ENCODE measurements at regions not wholly inside any gene's neighbourhood (a gene's known extent, or its start where the extent isn't known, plus 50 kb on each side); places are given as distances from the start of the nearest gene placed in this dataset.

DNA sequence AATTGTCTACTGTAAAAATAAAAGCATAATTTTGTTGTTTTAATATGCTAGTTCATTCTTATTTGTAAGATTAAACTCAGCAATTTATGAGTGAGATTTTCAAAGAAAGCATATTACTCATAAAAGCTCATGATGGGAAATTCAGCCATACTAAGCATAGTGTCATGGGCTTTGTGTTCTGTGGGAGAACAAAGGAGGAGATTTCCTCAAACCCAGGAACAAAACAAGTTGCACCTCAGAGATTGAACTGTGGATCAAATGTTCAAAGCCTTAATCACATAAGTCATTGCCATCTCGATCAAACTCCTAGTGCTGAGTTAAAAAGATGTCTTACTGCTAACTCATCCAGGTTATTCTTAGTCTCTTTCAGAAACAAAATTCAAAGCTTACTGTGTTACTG lies 85.6 kb upstream of the PDZRN3 start:
- ChIA-PET POLR2A (no interaction called here), CTCF (no interaction called here)
- DNase-seq: no peak
- no peak overlapping the region for H3K27ac ChIP-seq (ENCODE audit: insufficient read depth in 1 of 2, low read depth in 1 of 2, low read length in 2 of 2, poor library complexity in 1 of 2, severe bottlenecking in 2 of 2)
- H3K4me3 ChIP-seq (ENCODE audit: control insufficient read depth in 1 of 7, extremely low read depth in 1 of 7, insufficient read depth in 4 of 7, low read depth in 2 of 7, low read length in 6 of 7): no peak overlapping the region
- no peaks in the 10 kb centered on the region for H3K36me3 ChIP-seq (ENCODE audit: control insufficient read depth in 4 of 4, insufficient read depth in 4 of 4, low read length in 3 of 4)
- no peaks in the 10 kb centered on the region for H3K4me1 ChIP-seq (ENCODE audit: control extremely low read depth in 1 of 4, control insufficient read depth in 4 of 4, insufficient read depth in 4 of 4, low read length in 3 of 4)
- no CpG with 5 or more reads among the region's 1 CpG for WGBS (ENCODE audit: insufficient coverage)
- peaks cover 0 to 2% (median 0%) of the 10 kb centered on the region in 5 experiments for H3K27me3 ChIP-seq (replicated peaks in 2 of 5; ENCODE audit: control insufficient read depth in 4 of 5, insufficient read depth in 5 of 5, low read length in 4 of 5)
- no peaks in the 10 kb centered on the region for H3K9me3 ChIP-seq (ENCODE audit: control extremely low read depth in 1 of 5, control insufficient read depth in 4 of 5, insufficient read depth in 2 of 5, low read depth in 1 of 5, low read length in 4 of 5)

DNA sequence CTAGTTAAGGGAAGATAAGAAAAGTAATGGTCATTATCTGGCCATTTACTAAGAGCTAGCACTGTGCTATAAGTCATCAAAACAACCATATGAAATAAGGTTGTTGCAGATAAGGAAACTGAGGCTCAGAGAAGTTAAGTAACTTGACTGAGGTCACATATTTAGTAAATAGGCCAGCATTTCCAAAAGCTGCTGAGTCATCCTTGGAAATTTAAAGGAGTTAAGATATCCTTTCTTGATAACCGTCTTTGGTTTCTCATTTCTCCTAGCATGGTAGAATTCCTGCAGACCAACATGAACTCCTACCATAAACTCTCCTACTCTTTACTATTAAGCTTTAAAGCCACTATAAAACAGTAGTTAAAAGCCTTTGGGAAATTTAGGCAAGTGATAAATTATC lies 85.0 kb upstream of the PDZRN3 start:
- Histone ChIP-seq H3K36me3 (ENCODE audit: control insufficient read depth in 4 of 4, insufficient read depth in 4 of 4, low read length in 3 of 4) (no peaks in the 10 kb centered on the region), H3K27me3 (replicated peaks in 2 of 5; ENCODE audit: control insufficient read depth in 4 of 5, insufficient read depth in 5 of 5, low read length in 4 of 5) (peaks cover 0 to 2% (median 0%) of the 10 kb centered on the region in 5 experiments), H3K4me3 (ENCODE audit: control insufficient read depth in 1 of 7, extremely low read depth in 1 of 7, insufficient read depth in 4 of 7, low read depth in 2 of 7, low read length in 6 of 7) (no peak overlapping the region), H3K27ac (ENCODE audit: insufficient read depth in 1 of 2, low read depth in 1 of 2, low read length in 2 of 2, poor library complexity in 1 of 2, severe bottlenecking in 2 of 2) (no peak overlapping the region), H3K9me3 (ENCODE audit: control extremely low read depth in 1 of 5, control insufficient read depth in 4 of 5, insufficient read depth in 2 of 5, low read depth in 1 of 5, low read length in 4 of 5) (no peaks in the 10 kb centered on the region), H3K4me1 (ENCODE audit: control extremely low read depth in 1 of 4, control insufficient read depth in 4 of 4, insufficient read depth in 4 of 4, low read length in 3 of 4) (no peaks in the 10 kb centered on the region)
- CTCF ChIA-PET: no interaction called here
- no peak for DNase-seq
- WGBS (ENCODE audit: insufficient coverage): no CpG with 5 or more reads among the region's 1 CpG
- POLR2A ChIA-PET: no interaction called here

DNA sequence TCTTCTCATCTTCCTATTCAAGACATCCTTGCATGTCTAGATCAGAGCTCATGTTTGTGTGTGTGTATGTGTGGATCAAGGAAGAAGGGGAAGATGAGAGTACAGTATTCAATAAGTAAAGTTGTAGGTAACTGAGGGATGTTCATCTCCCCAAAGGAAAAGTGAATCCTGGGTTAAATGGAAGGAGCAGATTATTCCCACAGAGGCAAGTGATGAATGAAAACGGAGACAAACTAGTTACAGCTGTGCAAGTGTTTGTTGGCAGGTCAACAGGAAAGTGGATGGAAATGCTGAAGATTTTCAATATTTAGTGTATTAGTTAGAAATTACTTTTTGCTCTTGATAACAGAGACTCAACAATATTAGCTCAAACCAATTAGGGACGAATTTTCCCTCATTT lies 84.2 kb upstream of the PDZRN3 start:
- 100% methylated on average over 2 of the region's 2 CpGs for WGBS (ENCODE audit: insufficient coverage)

DNA sequence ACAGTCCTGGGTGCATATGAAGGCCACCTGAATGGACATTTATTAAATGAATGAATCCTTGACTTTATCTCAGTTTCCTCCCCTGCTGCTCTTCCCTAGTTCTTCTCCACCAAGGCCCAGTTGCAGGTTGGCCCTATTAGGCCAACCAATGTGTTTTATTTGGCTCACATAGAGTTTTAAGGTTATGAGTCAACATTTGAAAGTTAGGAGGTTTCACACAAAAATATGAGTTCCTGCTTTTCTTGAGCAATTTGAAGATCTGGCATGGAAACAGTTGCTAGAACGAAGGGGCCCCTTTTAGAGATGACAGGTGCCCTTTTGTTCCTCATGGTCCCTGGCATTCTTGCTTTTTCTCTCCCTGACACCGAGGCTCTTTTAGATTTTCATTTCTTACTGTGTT lies 83.0 kb upstream of the PDZRN3 start:
- H3K27ac ChIP-seq (ENCODE audit: insufficient read depth in 1 of 2, low read depth in 1 of 2, low read length in 2 of 2, poor library complexity in 1 of 2, severe bottlenecking in 2 of 2): no peak overlapping the region
- ChIA-PET CTCF (no interaction called here), POLR2A (no interaction called here)
- H3K9me3 ChIP-seq (ENCODE audit: control extremely low read depth in 1 of 5, control insufficient read depth in 4 of 5, insufficient read depth in 2 of 5, low read depth in 1 of 5, low read length in 4 of 5): no peaks in the 10 kb centered on the region
- no peaks in the 10 kb centered on the region for H3K36me3 ChIP-seq (ENCODE audit: control insufficient read depth in 4 of 4, insufficient read depth in 4 of 4, low read length in 3 of 4)
- no peak for DNase-seq
- peaks cover 0 to 2% (median 0%) of the 10 kb centered on the region in 5 experiments for H3K27me3 ChIP-seq (replicated peaks in 2 of 5; ENCODE audit: control insufficient read depth in 4 of 5, insufficient read depth in 5 of 5, low read length in 4 of 5)
- no peak overlapping the region for H3K4me3 ChIP-seq (ENCODE audit: control insufficient read depth in 1 of 7, extremely low read depth in 1 of 7, insufficient read depth in 4 of 7, low read depth in 2 of 7, low read length in 6 of 7)
- no peaks in the 10 kb centered on the region for H3K4me1 ChIP-seq (ENCODE audit: control extremely low read depth in 1 of 4, control insufficient read depth in 4 of 4, insufficient read depth in 4 of 4, low read length in 3 of 4)
- WGBS (ENCODE audit: insufficient coverage): 91% methylated on average over 1 of the region's 2 CpGs

More for the DNA sequence above, 84.2 kb upstream of the PDZRN3 start:
- peaks cover 0 to 2% (median 0%) of the 10 kb centered on the region in 5 experiments for H3K27me3 ChIP-seq (replicated peaks in 2 of 5; ENCODE audit: control insufficient read depth in 4 of 5, insufficient read depth in 5 of 5, low read length in 4 of 5)
- H3K36me3 ChIP-seq (ENCODE audit: control insufficient read depth in 4 of 4, insufficient read depth in 4 of 4, low read length in 3 of 4): no peaks in the 10 kb centered on the region
- no peak overlapping the region for H3K27ac ChIP-seq (ENCODE audit: insufficient read depth in 1 of 2, low read depth in 1 of 2, low read length in 2 of 2, poor library complexity in 1 of 2, severe bottlenecking in 2 of 2)
- DNase-seq: no peak
- H3K9me3 ChIP-seq (ENCODE audit: control extremely low read depth in 1 of 5, control insufficient read depth in 4 of 5, insufficient read depth in 2 of 5, low read depth in 1 of 5, low read length in 4 of 5): no peaks in the 10 kb centered on the region
- CTCF ChIA-PET: no interaction called here
- no peaks in the 10 kb centered on the region for H3K4me1 ChIP-seq (ENCODE audit: control extremely low read depth in 1 of 4, control insufficient read depth in 4 of 4, insufficient read depth in 4 of 4, low read length in 3 of 4)
- no peak overlapping the region for H3K4me3 ChIP-seq (ENCODE audit: control insufficient read depth in 1 of 7, extremely low read depth in 1 of 7, insufficient read depth in 4 of 7, low read depth in 2 of 7, low read length in 6 of 7)
- POLR2A ChIA-PET: no interaction called here

DNA sequence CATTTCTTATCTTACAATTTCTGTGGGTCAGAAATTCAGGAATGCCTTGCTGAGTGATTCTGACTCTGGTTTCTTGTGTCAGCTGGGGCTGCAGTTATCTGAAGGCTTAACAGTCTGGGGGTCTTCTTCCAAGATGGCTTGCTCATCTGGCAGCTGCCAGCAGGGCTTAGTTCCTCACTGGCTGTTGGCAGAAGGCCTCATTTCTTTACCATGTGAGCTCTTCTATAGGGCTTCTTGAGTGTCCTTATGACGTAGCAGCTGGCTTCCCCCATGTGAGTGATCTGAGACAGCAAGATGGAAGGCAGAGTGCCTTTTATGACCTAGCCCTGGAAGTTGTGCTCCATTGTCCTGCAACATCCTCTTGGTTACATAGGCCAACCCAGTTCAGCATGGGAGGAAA lies 82.0 kb upstream of the PDZRN3 start:
- Histone ChIP-seq H3K4me1 (ENCODE audit: control extremely low read depth in 1 of 4, control insufficient read depth in 4 of 4, insufficient read depth in 4 of 4, low read length in 3 of 4) (no peaks in the 10 kb centered on the region), H3K36me3 (ENCODE audit: control insufficient read depth in 4 of 4, insufficient read depth in 4 of 4, low read length in 3 of 4) (no peaks in the 10 kb centered on the region), H3K9me3 (ENCODE audit: control extremely low read depth in 1 of 5, control insufficient read depth in 4 of 5, insufficient read depth in 2 of 5, low read depth in 1 of 5, low read length in 4 of 5) (no peaks in the 10 kb centered on the region), H3K27me3 (replicated peaks in 2 of 5; ENCODE audit: control insufficient read depth in 4 of 5, insufficient read depth in 5 of 5, low read length in 4 of 5) (peaks cover 0 to 2% (median 0%) of the 10 kb centered on the region in 5 experiments), H3K4me3 (ENCODE audit: control insufficient read depth in 1 of 7, extremely low read depth in 1 of 7, insufficient read depth in 4 of 7, low read depth in 2 of 7, low read length in 6 of 7) (no peak overlapping the region), H3K27ac (ENCODE audit: insufficient read depth in 1 of 2, low read depth in 1 of 2, low read length in 2 of 2, poor library complexity in 1 of 2, severe bottlenecking in 2 of 2) (no peak overlapping the region)
- no peak for DNase-seq
- POLR2A ChIA-PET: interaction anchor here (0.5 kb wide), 1 partner anchor 13 kb away, joined by 5 read pairs; no protein-coding TSS in a partner anchor
- WGBS (ENCODE audit: insufficient coverage): 100% methylated on average over 1 of the region's 1 CpG
- CTCF ChIA-PET: no interaction called here

DNA sequence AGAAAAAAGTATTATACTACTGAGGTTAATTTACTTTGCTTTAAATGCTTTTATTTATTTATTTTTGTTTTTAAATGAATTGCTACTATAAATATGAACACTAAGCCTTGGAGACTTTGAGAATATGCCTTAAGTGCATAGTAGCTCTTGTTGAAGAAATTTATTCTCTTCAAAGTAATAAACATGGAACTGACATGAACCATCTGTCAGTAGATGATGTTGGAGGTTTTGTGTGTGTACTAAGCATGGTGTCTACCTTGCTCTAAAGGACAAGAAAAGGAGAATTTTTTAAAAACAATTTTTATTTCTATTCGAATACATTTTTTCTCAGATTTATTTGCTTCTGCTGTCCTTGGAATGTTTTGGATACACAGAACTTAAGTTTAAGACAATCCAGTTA lies 81.1 kb upstream of the PDZRN3 start:
- POLR2A ChIA-PET: no interaction called here
- H3K4me3 ChIP-seq (ENCODE audit: control insufficient read depth in 1 of 7, extremely low read depth in 1 of 7, insufficient read depth in 4 of 7, low read depth in 2 of 7, low read length in 6 of 7): no peak overlapping the region
- WGBS (ENCODE audit: insufficient coverage): no CpG with 5 or more reads among the region's 1 CpG
- no peak for DNase-seq
- H3K27ac ChIP-seq (ENCODE audit: insufficient read depth in 1 of 2, low read depth in 1 of 2, low read length in 2 of 2, poor library complexity in 1 of 2, severe bottlenecking in 2 of 2): no peak overlapping the region
- no peaks in the 10 kb centered on the region for H3K36me3 ChIP-seq (ENCODE audit: control insufficient read depth in 4 of 4, insufficient read depth in 4 of 4, low read length in 3 of 4)
- no peaks in the 10 kb centered on the region for H3K9me3 ChIP-seq (ENCODE audit: control extremely low read depth in 1 of 5, control insufficient read depth in 4 of 5, insufficient read depth in 2 of 5, low read depth in 1 of 5, low read length in 4 of 5)
- peaks cover 0 to 2% (median 0%) of the 10 kb centered on the region in 5 experiments for H3K27me3 ChIP-seq (replicated peaks in 2 of 5; ENCODE audit: control insufficient read depth in 4 of 5, insufficient read depth in 5 of 5, low read length in 4 of 5)
- H3K4me1 ChIP-seq (ENCODE audit: control extremely low read depth in 1 of 4, control insufficient read depth in 4 of 4, insufficient read depth in 4 of 4, low read length in 3 of 4): no peaks in the 10 kb centered on the region
- CTCF ChIA-PET: no interaction called here

DNA sequence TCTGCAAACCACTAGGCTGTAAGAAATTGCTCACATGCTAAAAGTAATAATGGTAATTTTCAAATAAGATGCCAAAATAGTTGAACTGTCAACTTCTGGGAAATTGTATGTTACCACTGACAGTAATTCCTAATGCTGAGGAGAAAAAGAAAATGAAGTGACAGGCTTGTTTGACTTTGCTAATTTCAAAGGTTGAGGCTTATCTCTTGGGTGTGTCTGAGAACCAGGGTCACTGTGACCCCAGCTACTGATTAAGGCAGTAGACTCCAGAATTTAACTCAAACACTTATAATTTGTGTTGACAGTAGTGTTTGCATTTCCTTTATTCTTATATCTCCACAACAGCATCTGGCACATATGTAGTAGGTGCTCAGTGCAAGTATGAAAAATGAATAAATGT lies 74.6 kb upstream of the PDZRN3 start:
- Histone ChIP-seq H3K36me3 (ENCODE audit: control insufficient read depth in 4 of 4, insufficient read depth in 4 of 4, low read length in 3 of 4) (no peaks in the 10 kb centered on the region), H3K27ac (ENCODE audit: insufficient read depth in 1 of 2, low read depth in 1 of 2, low read length in 2 of 2, poor library complexity in 1 of 2, severe bottlenecking in 2 of 2) (no peak overlapping the region), H3K4me3 (ENCODE audit: control insufficient read depth in 1 of 7, extremely low read depth in 1 of 7, insufficient read depth in 4 of 7, low read depth in 2 of 7, low read length in 6 of 7) (no peak overlapping the region), H3K9me3 (ENCODE audit: control extremely low read depth in 1 of 5, control insufficient read depth in 4 of 5, insufficient read depth in 2 of 5, low read depth in 1 of 5, low read length in 4 of 5) (no peaks in the 10 kb centered on the region), H3K4me1 (ENCODE audit: control extremely low read depth in 1 of 4, control insufficient read depth in 4 of 4, insufficient read depth in 4 of 4, low read length in 3 of 4) (no peaks in the 10 kb centered on the region), H3K27me3 (replicated peaks in 2 of 5; ENCODE audit: control insufficient read depth in 4 of 5, insufficient read depth in 5 of 5, low read length in 4 of 5) (no peaks in the 10 kb centered on the region)
- ChIA-PET POLR2A (no interaction called here), CTCF (no interaction called here)
- DNase-seq: no peak

Measured in common myeloid progenitor, CD34-positive (primary cell).